ENCODE measurements at regions not wholly inside any gene's neighbourhood (a gene's known extent, or its start where the extent isn't known, plus 50 kb on each side); places are given as distances from the start of the nearest gene placed in this dataset.

- Histone ChIP-seq H3K27me3 (ENCODE audit: insufficient read depth, low read length) (peaks cover 7% of the 10 kb centered on the region), H3K9me2 (ENCODE audit: insufficient read depth) (no peaks in the 10 kb centered on the region), H3K79me2 (ENCODE audit: insufficient read depth, low read length) (no peaks in the 10 kb centered on the region), H2AFZ (ENCODE audit: low read depth, low read length, poor library complexity, severe bottlenecking) (no peak overlapping the region), H3K4me2 (ENCODE audit: low read length) (no peak overlapping the region), H3K9me3 (ENCODE audit: control insufficient read depth in 1 of 2, insufficient read depth in 1 of 2, low read depth in 1 of 2, low read length in 2 of 2) (no peaks in the 10 kb centered on the region), H3K9ac (ENCODE audit: low read length) (no peak overlapping the region), H3K36me3 (ENCODE audit: control insufficient read depth in 1 of 2, insufficient read depth in 2 of 2, low read length in 2 of 2) (no peaks in the 10 kb centered on the region), H3K4me3 (replicated peaks in 1 of 2; ENCODE audit: low read depth in 1 of 2, low read length in 2 of 2) (no peak overlapping the region), H3K4me1 (ENCODE audit: control insufficient read depth in 1 of 2, insufficient read depth in 2 of 2, low read length in 2 of 2) (peaks cover 0 to 3% of the 10 kb centered on the region in 2 experiments; a peak in 1 of 4 replicates), H3K27ac (ENCODE audit: low read depth, low read length) (no peak overlapping the region), H4K20me1 (ENCODE audit: insufficient read depth) (no peaks in the 10 kb centered on the region)
- ChIA-PET POLR2A (no interaction called here), RAD21 (ENCODE audit: low non-redundant PET in 1 of 2, low total read pairs in 2 of 2, uncharacterized antibody in 2 of 2, unreplicated experiment in 2 of 2) (no interaction called here), CTCF (no interaction called here)
- no peak for ATAC-seq
- intact Hi-C loops (cut with micrococcal nuclease), result no loop called here
- no peak for TF ChIP-seq YY1 (IDR thresholded peaks at IDR 0.05; ENCODE audit: extremely low read depth, insufficient replicate concordance, low read depth, low read length)
- no peak for TF ChIP-seq POLR2A (IDR thresholded peaks at IDR 0.05; ENCODE audit: borderline replicate concordance, extremely low read depth, insufficient read depth, insufficient read length)
- no peak for TF ChIP-seq ZBTB33 (IDR thresholded peaks at IDR 0.05; ENCODE audit: extremely low read depth, insufficient replicate concordance, low read length)
- TF ChIP-seq EZH2 (IDR thresholded peaks at IDR 0.05), result no peak
- TF ChIP-seq SIN3A (IDR thresholded peaks at IDR 0.05; ENCODE audit: low read depth), result no peak
- no peak for TF ChIP-seq TCF7L2 (IDR thresholded peaks at IDR 0.05; ENCODE audit: borderline replicate concordance, extremely low read depth, insufficient read depth, insufficient read length)
- TF ChIP-seq SRF (IDR thresholded peaks at IDR 0.05; ENCODE audit: low read depth), result no peak
- TF ChIP-seq CTCF (IDR thresholded peaks at IDR 0.05 in 2 of 3, conservative IDR thresholded peaks at IDR 0.05 in 1 of 3; ENCODE audit: borderline replicate concordance in 1 of 3, insufficient read depth in 1 of 3, low read depth in 2 of 3, low read length in 2 of 3), result no peak
- TF ChIP-seq POLR2AphosphoS5 (IDR thresholded peaks at IDR 0.05; ENCODE audit: low read depth, low read length), result no peak
- TF ChIP-seq ATF3 (IDR thresholded peaks at IDR 0.05), result no peak
- no peak for TF ChIP-seq ZNF274 (IDR thresholded peaks at IDR 0.05; ENCODE audit: low read depth, low read length)
- BruUV-seq (replicated peaks), result no TSS peak
- no peak for DNase-seq (ENCODE audit: low read depth, low spot score)
Measured at GRCh38 chr18:55093808-55094207, 134.5 kb upstream of the CCDC68 start.

All from HCT116 (cell line).